LNCAP (cell line): ENCODE measurements at regions not wholly inside any gene's neighbourhood (a gene's known extent, or its start where the extent isn't known, plus 50 kb on each side); places are given as distances from the start of the nearest gene placed in this dataset.

Experiments used
- TF ChIP-seq, protein P1 (sequence below): fragments of 450-650 bp; IDR thresholded peaks from 2 replicates; pipeline ENCODE4 v1.5.1; 2017; ENCODE audit warnings: mild to moderate bottlenecking

DNA sequence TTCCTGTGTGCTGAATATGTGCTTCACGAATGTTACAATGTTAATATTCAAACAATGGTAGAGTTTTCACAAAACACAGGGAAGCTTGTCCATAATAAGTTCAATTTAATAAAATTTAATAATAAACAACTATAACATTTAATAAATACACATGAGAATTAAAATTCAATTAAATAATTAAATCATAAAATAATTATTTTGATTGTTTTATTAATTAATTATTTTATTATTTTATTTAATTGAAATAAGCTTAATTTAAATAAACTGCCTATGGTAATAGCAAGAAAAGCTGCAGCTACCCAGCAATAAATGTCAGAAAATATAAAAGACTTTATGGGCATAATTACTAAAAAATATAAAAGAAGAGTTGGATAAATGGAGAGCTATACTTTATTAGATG, 149.0 kb upstream of the NFIB start:
- TF ChIP-seq, protein P1, sequence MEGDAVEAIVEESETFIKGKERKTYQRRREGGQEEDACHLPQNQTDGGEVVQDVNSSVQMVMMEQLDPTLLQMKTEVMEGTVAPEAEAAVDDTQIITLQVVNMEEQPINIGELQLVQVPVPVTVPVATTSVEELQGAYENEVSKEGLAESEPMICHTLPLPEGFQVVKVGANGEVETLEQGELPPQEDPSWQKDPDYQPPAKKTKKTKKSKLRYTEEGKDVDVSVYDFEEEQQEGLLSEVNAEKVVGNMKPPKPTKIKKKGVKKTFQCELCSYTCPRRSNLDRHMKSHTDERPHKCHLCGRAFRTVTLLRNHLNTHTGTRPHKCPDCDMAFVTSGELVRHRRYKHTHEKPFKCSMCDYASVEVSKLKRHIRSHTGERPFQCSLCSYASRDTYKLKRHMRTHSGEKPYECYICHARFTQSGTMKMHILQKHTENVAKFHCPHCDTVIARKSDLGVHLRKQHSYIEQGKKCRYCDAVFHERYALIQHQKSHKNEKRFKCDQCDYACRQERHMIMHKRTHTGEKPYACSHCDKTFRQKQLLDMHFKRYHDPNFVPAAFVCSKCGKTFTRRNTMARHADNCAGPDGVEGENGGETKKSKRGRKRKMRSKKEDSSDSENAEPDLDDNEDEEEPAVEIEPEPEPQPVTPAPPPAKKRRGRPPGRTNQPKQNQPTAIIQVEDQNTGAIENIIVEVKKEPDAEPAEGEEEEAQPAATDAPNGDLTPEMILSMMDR = no peak

DNA sequence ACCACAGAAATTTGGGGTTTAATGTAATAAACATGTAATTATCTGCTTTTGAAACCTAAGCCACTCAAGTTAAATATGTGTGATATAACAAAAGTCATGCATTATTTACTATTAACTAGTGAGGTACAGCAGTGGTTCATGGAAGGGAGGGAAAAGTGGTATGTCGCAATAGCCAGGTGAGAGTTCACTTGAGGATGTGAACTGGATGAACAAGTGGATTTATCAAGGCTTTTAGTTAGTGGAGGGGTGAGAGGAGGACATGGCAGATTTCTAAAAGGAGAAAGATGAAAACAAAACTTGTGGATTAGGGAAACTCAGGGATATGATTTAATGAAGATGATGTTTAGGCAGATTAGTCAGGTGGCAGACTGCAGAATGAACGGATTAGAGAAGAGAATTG, 141.3 kb upstream of the NFIB start:
- TF ChIP-seq, protein P1 = no peak

DNA sequence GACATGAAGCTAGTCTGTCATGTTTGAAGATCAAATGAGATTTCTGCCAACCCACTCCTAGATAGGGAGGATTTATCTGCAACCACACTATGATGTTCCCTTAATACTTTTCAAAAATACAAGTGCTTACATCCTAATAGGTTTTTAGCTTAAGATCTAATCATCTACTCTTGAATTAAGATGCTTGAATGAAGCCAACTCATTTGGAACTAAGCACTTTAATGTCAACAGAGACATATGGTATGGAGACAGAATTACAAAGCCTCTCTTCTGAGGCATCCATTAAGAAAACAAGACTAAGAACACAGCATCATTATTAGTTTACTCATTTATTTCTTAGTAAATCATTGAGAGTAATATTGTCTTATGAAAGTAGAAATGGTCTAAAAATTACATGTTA, 139.3 kb upstream of the NFIB start:
- TF ChIP-seq, protein P1 = no peak

- TF ChIP-seq, protein P1 = no peak
These were observed 138.6 kb upstream of the NFIB start for GRCh38 chr9:14452539-14452938.

- TF ChIP-seq, protein P1 = no peak
These were observed 138.0 kb upstream of the NFIB start for GRCh38 chr9:14451949-14452348.

- TF ChIP-seq, protein P1 = no peak
These were observed 133.2 kb upstream of the NFIB start for GRCh38 chr9:14447103-14447502.

DNA sequence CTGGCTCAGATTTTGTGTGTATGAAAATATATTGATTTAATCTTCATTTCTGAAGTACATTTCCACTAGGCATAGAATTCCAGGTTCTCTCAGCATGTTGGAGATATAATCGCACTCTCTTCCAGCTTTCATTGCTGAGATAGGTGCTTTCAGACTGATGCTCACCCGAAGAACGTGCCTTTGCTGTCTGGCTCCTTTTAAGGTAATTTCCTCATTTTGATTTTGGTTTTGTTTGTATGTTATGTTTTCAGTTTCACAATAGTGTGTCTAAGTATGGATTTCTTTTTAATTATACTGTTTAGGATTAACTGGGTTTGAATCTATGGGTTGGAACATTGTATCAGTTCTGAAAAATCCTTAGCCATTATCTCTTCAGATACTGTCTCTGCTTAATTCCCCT, 132.0 kb upstream of the NFIB start:
- TF ChIP-seq, protein P1 = no peak

GRCh38 chr9:14442956-14443355, 129.0 kb upstream of the NFIB start:
- TF ChIP-seq, protein P1 = no peak
